H1 (cell line): ENCODE measurements at regions not wholly inside any gene's neighbourhood (a gene's known extent, or its start where the extent isn't known, plus 50 kb on each side); places are given as distances from the start of the nearest gene placed in this dataset.

ENCODE experiments used
- EP300 ChIP-seq, 2 experiments: IDR thresholded peaks; 1 replicate in 1 of 2; 2 replicates in 1 of 2; pipeline ENCODE4 v1.6.1; 2011 to 2012; ENCODE audit warnings: low read depth in 2 of 2, low read length in 2 of 2, mild to moderate bottlenecking in 2 of 2, borderline replicate concordance in 1 of 2, inconsistent platforms in 1 of 2, moderate library complexity in 1 of 2
- GTF2F1 ChIP-seq: IDR thresholded peaks from 2 replicates; pipeline ENCODE4 v1.6.1; 2012; ENCODE audit warnings: low read depth, low read length, improper control_type of control experiment, borderline replicate concordance
- KDM1A ChIP-seq: fragments of 200-600, 300-600 bp; sonication (generic); IDR thresholded peaks from 2 replicates; pipeline ENCODE4 v1.7.1; 2016; ENCODE audit warnings: mild to moderate bottlenecking, low read length, borderline replicate concordance
- MAX ChIP-seq: IDR thresholded peaks from 2 replicates; pipeline ENCODE4 v1.6.1; 2012; ENCODE audit warnings: inconsistent platforms
- RXRA ChIP-seq: IDR thresholded peaks from 2 replicates; pipeline ENCODE4 v1.6.1; 2011; ENCODE audit warnings: low read depth, mild to moderate bottlenecking, low read length, moderate library complexity; ENCODE audit not compliant: insufficient read depth
- TEAD4 ChIP-seq: IDR thresholded peaks from 2 replicates; pipeline ENCODE4 v1.6.1; 2012; ENCODE audit warnings: low read depth, low read length, inconsistent platforms, mixed read lengths
- USF2 ChIP-seq: IDR thresholded peaks from 2 replicates; pipeline ENCODE4 v1.6.1; 2011; ENCODE audit warnings: low read length, improper control_type of control experiment

DNA sequence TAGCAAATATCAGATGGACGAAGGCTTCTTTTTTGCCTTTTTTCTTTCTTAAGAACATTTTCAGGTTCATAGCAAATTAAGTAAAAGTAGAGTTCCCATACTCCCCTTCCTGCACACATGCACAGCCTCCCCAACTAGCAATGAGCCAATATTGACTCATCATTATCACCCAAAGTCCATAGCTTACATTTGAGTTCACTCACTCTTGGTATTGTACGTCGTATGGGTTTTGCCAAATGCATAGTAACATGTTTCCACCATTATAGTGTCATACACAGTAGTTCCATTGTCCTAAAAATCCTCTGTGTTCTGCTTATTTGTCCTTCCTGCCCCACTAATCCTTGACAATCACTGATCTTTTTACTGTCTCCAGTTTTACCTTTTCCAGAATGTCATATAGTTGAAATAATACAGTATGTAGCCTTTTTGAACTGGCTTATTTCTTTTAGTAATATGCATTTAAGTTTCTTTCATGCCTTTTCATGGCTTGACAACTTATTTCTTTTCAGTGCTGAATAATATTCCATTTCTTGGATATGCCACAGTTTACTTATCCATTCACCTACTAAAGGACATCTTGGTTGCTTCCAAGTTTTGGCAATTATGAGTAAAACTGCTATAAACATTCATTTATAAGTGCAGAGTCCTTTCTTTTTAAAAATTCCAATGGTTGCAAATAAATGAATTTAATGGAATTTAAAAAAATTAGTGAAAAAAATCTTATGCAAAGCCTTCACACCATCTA, 242.1 kb downstream of the ISL1 start (continued):
- TF ChIP-seq EP300 (IDR thresholded peaks at IDR 0.05; ENCODE audit: borderline replicate concordance in 1 of 2, low read depth in 2 of 2, low read length in 2 of 2) (no peak), GTF2F1 (no peak), KDM1A (no peak), USF2 (no peak), TEAD4 (no peak), RXRA (no peak), MAX (no peak)
